ENCODE measurements at regions not wholly inside any gene's neighbourhood (a gene's known extent, or its start where the extent isn't known, plus 50 kb on each side); places are given as distances from the start of the nearest gene placed in this dataset.

DNA sequence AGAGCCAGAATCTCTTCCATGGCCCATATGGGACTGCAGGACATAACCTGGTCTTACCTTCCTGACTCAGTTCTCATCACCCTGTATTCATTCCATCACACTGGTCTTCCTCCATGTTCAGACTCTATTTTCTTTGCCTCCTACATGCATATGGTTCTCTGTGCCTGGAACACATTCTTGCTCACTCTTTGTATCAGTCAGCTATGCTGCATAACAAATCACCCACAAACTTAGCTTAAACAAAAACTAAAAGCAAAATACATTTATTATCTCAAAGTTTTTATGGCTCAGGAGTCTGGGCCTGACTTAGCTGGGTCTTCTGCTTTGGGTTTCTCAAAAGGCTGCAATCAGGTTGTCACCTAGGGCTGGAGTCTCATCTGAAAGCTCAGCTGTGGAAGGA lies 712.6 kb upstream of the TBX3 start:
- TF ChIP-seq REST (IDR thresholded peaks at IDR 0.05) (no peak), MAFK (IDR thresholded peaks at IDR 0.05; ENCODE audit: partially characterized antibody) (no peak), EP300 (IDR thresholded peaks at IDR 0.05) (no peak), CBX2 (IDR thresholded peaks at IDR 0.05; ENCODE audit: borderline replicate concordance, low read depth) (no peak), RAD21 (conservative IDR thresholded peaks at IDR 0.05 in 1 of 2, IDR thresholded peaks at IDR 0.05 in 1 of 2) (no peak), POLR2A (IDR thresholded peaks at IDR 0.05; ENCODE audit: low read length) (no peak), BHLHE40 (IDR thresholded peaks at IDR 0.05; ENCODE audit: low read depth, low read length) (no peak), KDM1A (IDR thresholded peaks at IDR 0.05; ENCODE audit: low read depth) (peak; percentile 79), CHD4 (IDR thresholded peaks at IDR 0.05; ENCODE audit: borderline replicate concordance) (no peak)
- TF ChIP-seq, protein P1, sequence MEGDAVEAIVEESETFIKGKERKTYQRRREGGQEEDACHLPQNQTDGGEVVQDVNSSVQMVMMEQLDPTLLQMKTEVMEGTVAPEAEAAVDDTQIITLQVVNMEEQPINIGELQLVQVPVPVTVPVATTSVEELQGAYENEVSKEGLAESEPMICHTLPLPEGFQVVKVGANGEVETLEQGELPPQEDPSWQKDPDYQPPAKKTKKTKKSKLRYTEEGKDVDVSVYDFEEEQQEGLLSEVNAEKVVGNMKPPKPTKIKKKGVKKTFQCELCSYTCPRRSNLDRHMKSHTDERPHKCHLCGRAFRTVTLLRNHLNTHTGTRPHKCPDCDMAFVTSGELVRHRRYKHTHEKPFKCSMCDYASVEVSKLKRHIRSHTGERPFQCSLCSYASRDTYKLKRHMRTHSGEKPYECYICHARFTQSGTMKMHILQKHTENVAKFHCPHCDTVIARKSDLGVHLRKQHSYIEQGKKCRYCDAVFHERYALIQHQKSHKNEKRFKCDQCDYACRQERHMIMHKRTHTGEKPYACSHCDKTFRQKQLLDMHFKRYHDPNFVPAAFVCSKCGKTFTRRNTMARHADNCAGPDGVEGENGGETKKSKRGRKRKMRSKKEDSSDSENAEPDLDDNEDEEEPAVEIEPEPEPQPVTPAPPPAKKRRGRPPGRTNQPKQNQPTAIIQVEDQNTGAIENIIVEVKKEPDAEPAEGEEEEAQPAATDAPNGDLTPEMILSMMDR (IDR thresholded peaks at IDR 0.05): no peak
- TF ChIP-seq, protein P2, sequence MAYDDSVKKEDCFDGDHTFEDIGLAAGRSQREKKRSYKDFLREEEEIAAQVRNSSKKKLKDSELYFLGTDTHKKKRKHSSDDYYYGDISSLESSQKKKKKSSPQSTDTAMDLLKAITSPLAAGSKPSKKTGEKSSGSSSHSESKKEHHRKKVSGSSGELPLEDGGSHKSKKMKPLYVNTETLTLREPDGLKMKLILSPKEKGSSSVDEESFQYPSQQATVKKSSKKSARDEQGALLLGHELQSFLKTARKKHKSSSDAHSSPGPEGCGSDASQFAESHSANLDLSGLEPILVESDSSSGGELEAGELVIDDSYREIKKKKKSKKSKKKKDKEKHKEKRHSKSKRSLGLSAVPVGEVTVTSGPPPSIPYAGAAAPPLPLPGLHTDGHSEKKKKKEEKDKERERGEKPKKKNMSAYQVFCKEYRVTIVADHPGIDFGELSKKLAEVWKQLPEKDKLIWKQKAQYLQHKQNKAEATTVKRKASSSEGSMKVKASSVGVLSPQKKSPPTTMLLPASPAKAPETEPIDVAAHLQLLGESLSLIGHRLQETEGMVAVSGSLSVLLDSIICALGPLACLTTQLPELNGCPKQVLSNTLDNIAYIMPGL (CRISPR knock-in tag; IDR thresholded peaks at IDR 0.05; ENCODE audit: borderline replicate concordance): no peak
- TF ChIP-seq, protein P3, sequence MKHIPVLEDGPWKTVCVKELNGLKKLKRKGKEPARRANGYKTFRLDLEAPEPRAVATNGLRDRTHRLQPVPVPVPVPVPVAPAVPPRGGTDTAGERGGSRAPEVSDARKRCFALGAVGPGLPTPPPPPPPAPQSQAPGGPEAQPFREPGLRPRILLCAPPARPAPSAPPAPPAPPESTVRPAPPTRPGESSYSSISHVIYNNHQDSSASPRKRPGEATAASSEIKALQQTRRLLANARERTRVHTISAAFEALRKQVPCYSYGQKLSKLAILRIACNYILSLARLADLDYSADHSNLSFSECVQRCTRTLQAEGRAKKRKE (CRISPR knock-in tag; IDR thresholded peaks at IDR 0.05; ENCODE audit: low read depth): no peak
- TF ChIP-seq, protein P4, sequence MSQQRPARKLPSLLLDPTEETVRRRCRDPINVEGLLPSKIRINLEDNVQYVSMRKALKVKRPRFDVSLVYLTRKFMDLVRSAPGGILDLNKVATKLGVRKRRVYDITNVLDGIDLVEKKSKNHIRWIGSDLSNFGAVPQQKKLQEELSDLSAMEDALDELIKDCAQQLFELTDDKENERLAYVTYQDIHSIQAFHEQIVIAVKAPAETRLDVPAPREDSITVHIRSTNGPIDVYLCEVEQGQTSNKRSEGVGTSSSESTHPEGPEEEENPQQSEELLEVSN (IDR thresholded peaks at IDR 0.05; ENCODE audit: borderline replicate concordance, low read depth): no peak
- TF ChIP-seq, protein P5, sequence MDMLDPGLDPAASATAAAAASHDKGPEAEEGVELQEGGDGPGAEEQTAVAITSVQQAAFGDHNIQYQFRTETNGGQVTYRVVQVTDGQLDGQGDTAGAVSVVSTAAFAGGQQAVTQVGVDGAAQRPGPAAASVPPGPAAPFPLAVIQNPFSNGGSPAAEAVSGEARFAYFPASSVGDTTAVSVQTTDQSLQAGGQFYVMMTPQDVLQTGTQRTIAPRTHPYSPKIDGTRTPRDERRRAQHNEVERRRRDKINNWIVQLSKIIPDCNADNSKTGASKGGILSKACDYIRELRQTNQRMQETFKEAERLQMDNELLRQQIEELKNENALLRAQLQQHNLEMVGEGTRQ (IDR thresholded peaks at IDR 0.05): no peak

Data from A549 (cell line).